DOHH2 (cell line): ENCODE measurements at regions not wholly inside any gene's neighbourhood (a gene's known extent, or its start where the extent isn't known, plus 50 kb on each side); places are given as distances from the start of the nearest gene placed in this dataset.

Experiments
- H3F3A ChIP-seq: fragments of 200-600 bp; sonication (generic), shearing (Covaris generic); 2 replicates; pipeline ENCODE4 v1.6.0; 2016; ENCODE audit warnings: antibody characterized with exemption, mild to moderate bottlenecking; ENCODE audit not compliant: control insufficient read depth, insufficient read depth
- H3K27ac ChIP-seq: fragments of 200-600 bp; sonication (generic); 2 replicates; pipeline ENCODE4 v1.5.1; 2014; ENCODE audit warnings: low read depth, mild to moderate bottlenecking, low read length, moderate library complexity
- H3K27me3 ChIP-seq: fragments of 200-600 bp; sonication (generic); 2 replicates; pipeline ENCODE4 v1.6.1; 2014; ENCODE audit warnings: mild to moderate bottlenecking, low read length, mixed read lengths; ENCODE audit not compliant: control insufficient read depth
- H3K36me3 ChIP-seq: fragments of 200-600 bp; sonication (generic); 2 replicates; pipeline ENCODE4 v1.6.1; 2014; ENCODE audit warnings: mild to moderate bottlenecking, low read length, moderate library complexity, mixed read lengths; ENCODE audit not compliant: control insufficient read depth
- H3K4me1 ChIP-seq: fragments of 200-600 bp; sonication (generic); 2 replicates; pipeline ENCODE4 v1.6.1; 2014; ENCODE audit warnings: mild to moderate bottlenecking, low read length, mixed read lengths; ENCODE audit not compliant: control insufficient read depth
- H3K4me2 ChIP-seq: fragments of 200-600 bp; sonication (generic); 2 replicates; pipeline ENCODE4 v1.6.0; 2014; ENCODE audit warnings: mild to moderate bottlenecking, low read length, moderate library complexity
- H3K4me3 ChIP-seq: fragments of 200-600 bp; sonication (generic); 2 replicates; pipeline ENCODE4 v1.5.1; 2014; ENCODE audit warnings: mild to moderate bottlenecking, low read length, mixed read lengths
- H3K79me2 ChIP-seq: fragments of 200-600 bp; sonication (generic); 2 replicates; pipeline ENCODE4 v1.6.1; 2014; ENCODE audit warnings: mild to moderate bottlenecking, low read length, mixed read lengths; ENCODE audit not compliant: control insufficient read depth
- H3K9me2 ChIP-seq: fragments of 200-600 bp; sonication (generic); replicated peaks from 2 replicates; pipeline ENCODE4 v1.6.1; 2014; ENCODE audit warnings: mild to moderate bottlenecking, low read length, mixed read lengths; ENCODE audit not compliant: control insufficient read depth
- H3K9me3 ChIP-seq: fragments of 200-600 bp; sonication (generic); 2 replicates; pipeline ENCODE4 v1.6.1; 2014; ENCODE audit warnings: antibody characterized with exemption, low read length, mixed read lengths; ENCODE audit not compliant: control insufficient read depth, insufficient read depth
- H4K20me1 ChIP-seq: fragments of 200-600 bp; sonication (generic); 2 replicates; pipeline ENCODE4 v1.6.0; 2014; ENCODE audit warnings: low read depth, mild to moderate bottlenecking, antibody characterized with exemption, low read length, moderate library complexity; ENCODE audit not compliant: control insufficient read depth, insufficient read depth
- EZH2phosphoT487 ChIP-seq: fragments of 200-600 bp; sonication (generic); IDR thresholded peaks from 2 replicates; pipeline ENCODE4 v1.6.1; 2017; ENCODE audit warnings: borderline replicate concordance, mild to moderate bottlenecking, antibody characterized with exemption, low read length, moderate library complexity, mixed read lengths
- TF ChIP-seq, protein P1 (sequence below): fragments of 200-600 bp; sonication (generic); IDR thresholded peaks from one replicate; pipeline ENCODE4 v1.5.1; 2014; ENCODE audit warnings: antibody characterized with exemption, mild to moderate bottlenecking, low read depth, low read length; ENCODE audit not compliant: poor library complexity, severe bottlenecking

DNA sequence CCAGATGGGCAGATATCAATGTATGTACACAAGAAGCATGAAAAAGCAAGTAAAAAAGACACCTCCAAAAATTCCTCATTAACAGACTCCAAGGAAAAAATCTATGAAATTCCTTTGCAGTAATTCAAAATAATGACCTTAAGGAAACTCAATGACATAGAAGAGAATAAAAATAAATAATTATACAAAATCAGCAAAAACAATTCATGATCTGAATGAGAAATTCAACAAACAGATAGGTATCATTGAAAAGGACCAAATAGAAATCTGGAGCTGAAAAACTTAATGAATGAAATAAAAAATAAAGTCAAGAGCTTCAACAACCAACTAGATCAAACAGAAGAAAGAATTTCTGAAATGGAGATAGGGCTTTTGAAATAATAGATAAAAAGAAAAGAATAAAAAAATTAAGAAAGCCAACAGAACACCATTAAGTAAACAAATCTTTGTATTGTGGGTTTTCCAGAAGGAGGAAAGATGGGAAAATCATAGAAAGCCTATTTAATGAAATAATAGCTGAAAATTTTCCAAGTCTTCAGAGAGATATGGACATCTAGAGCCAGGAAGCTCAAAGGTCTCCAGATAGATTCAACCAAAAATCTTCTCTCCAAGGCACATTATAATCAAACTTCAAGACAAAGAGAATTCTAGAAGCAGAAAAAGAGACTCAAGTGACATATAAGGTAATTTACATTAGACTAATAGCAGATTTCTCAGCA lies 52.0 kb upstream of the KCNK1 start:
- Histone ChIP-seq H3K27ac (no peak overlapping the region), H3F3A (no peaks in the 10 kb centered on the region), H3K4me3 (no peak overlapping the region), H3K79me2 (no peaks in the 10 kb centered on the region), H3K9me2 (no peaks in the 10 kb centered on the region), H3K4me1 (no peaks in the 10 kb centered on the region), H3K9me3 (peaks cover 6% of the 10 kb centered on the region; the same call in 1 of the 2 replicates), H3K27me3 (no peaks in the 10 kb centered on the region), H3K4me2 (no peak overlapping the region), H3K36me3 (no peaks in the 10 kb centered on the region), H4K20me1 (no peaks in the 10 kb centered on the region)
- TF ChIP-seq, protein P1, sequence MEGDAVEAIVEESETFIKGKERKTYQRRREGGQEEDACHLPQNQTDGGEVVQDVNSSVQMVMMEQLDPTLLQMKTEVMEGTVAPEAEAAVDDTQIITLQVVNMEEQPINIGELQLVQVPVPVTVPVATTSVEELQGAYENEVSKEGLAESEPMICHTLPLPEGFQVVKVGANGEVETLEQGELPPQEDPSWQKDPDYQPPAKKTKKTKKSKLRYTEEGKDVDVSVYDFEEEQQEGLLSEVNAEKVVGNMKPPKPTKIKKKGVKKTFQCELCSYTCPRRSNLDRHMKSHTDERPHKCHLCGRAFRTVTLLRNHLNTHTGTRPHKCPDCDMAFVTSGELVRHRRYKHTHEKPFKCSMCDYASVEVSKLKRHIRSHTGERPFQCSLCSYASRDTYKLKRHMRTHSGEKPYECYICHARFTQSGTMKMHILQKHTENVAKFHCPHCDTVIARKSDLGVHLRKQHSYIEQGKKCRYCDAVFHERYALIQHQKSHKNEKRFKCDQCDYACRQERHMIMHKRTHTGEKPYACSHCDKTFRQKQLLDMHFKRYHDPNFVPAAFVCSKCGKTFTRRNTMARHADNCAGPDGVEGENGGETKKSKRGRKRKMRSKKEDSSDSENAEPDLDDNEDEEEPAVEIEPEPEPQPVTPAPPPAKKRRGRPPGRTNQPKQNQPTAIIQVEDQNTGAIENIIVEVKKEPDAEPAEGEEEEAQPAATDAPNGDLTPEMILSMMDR, result no peak
- TF ChIP-seq EZH2phosphoT487, result no peak
